HG03565 (cell line): ENCODE measurements at regions not wholly inside any gene's neighbourhood (a gene's known extent, or its start where the extent isn't known, plus 50 kb on each side); places are given as distances from the start of the nearest gene placed in this dataset.

Experiments
- ATAC-seq: cut with Tn5 transposase; IDR thresholded peaks from one replicate; pipeline ENCODE4 v1.9.1; 2021; ENCODE audit warnings: mild to moderate bottlenecking, moderate library complexity; ENCODE audit not compliant: unreplicated experiment

GRCh38 chr22:49590851-49591445, 236.7 kb downstream of the BRD1 start:
- no peak for ATAC-seq

DNA sequence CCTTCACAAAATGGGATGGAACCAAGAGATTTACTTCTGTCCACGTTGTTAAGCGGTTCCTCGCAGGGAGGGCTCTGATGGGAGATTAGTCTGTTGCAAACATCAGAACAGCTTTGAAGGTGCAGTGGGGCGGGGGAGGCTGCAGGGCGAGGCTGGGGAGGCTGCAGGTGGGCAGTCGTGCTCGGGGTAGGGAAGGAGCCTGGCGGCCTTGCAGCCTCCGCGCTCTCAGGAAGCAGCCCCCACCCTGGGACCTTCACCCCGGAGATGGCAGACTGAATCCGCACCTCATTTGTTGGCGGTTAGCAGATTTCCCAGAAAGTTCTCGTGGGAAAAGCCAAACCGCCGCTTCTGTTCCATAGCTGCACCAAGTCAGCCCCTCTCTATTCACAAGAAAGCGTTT, 237.3 kb downstream of the BRD1 start:
- ATAC-seq, result no peak

DNA sequence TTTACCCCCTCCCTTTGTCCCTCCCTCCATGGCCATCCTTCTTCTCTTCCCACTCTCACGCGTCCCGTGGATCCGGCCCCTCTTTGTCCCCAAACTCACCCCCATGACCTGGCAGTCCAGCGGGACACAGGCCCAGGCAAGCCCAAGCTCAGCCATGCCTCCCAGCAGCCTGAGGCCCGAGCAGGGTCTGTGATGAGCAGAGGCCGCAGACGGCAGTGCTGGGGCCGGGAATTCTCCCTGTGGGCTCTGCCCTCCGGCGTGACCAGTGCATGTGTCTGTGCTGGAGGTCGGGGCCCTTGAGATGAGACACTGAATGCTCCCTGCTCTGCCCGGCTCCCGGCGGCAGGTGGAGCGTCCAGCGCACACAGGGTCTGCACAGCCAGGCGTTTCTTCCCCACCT, 237.9 kb downstream of the BRD1 start:
- no peak for ATAC-seq

- ATAC-seq, result no peak
Observed at GRCh38 chr22:49589301-49589700, 238.4 kb downstream of the BRD1 start.

DNA sequence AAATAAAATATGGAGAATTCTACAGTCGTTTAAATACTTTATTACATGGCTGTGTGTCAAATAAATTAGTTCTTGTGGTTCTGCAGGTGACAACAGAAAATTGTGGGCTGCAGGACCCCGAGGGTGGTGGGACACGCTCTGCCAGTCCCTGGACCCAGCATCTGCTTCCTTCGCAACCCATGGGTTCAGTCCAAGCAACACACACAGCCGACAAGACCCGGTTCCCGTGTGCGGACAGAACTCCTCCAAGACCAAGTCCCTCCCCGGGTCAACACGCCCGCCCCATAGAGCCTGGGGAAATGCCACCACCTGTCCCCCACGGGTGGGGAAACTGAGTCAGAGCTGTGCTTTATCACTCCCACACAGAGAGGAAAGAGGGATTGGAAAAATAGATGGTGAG, 238.9 kb downstream of the BRD1 start:
- no peak for ATAC-seq

GRCh38 chr22:49587987-49588386, 239.7 kb downstream of the BRD1 start:
- ATAC-seq, result no peak

GRCh38 chr22:49587421-49587820, 240.3 kb downstream of the BRD1 start:
- no peak for ATAC-seq

- ATAC-seq, result no peak
Observed at GRCh38 chr22:49586873-49587272, 240.8 kb downstream of the BRD1 start.

DNA sequence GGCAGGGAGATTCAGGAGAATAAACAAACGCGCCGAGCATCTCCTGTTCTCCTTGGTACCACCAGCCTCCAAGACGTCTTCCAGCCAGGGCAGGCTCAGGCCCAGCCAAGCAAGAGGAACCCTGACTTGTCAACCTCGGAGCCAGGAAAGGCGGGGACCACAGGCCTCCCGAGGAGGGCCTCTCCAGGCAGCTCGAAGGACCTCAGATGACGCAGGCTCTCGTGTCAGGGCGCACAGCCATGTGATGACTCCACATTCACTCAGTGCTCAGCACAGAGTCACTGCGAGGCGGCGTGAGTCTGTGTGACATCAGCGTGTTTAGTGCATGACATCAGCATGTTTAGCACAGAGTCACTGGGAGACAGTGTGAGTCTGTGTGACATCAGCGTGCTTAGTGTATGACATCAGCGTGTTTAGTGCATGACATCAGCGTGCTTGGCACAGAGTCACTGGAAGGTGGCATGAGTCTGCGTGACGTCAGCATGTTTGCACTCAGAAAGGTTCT, 241.4 kb downstream of the BRD1 start:
- no peak for ATAC-seq

- ATAC-seq, result no peak
Observed at GRCh38 chr22:49585461-49586243, 242.0 kb downstream of the BRD1 start.

- ATAC-seq, result no peak
Observed at GRCh38 chr22:49583886-49584505, 243.7 kb downstream of the BRD1 start.

DNA sequence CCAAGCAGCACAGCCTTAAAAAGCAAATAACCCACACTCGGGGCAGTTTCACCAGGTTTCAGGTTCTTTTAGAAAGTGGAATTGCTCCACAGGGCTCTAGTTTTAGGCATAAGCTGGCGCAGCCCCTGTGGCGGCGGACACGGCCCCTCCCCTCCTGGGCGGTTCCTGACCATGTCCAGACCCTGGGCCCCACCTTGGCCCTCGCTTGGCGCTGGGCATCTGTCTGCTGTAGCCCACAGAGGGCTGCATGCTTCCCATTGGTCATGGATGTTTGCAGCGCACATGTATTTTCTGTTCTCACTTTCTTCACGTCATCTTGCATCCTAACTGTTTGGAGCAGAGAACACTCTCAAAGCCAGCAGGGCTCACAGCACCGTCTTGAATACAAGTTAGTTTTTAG, 244.3 kb downstream of the BRD1 start:
- no peak for ATAC-seq

GRCh38 chr22:49582678-49583077, 245.0 kb downstream of the BRD1 start:
- ATAC-seq, result no peak

DNA sequence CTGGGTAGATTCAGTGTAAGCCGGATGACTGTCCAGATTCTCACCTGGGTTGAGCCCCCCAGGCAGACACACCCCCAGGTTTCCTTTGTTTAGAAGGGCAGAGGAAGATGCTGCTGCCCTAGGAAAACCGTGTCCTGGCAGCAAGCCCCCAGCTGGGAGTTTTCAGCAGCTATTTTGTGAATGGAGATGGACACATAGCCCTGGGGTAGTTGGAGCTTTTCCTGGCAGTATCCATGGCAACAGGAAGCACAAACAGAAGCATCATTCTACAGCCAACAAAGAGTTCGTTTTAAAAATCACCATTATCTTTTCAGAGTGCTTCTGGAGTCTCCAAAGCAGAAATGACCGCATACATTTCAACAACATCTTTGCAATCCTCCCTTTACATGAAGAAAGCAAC, 245.5 kb downstream of the BRD1 start:
- no peak for ATAC-seq

DNA sequence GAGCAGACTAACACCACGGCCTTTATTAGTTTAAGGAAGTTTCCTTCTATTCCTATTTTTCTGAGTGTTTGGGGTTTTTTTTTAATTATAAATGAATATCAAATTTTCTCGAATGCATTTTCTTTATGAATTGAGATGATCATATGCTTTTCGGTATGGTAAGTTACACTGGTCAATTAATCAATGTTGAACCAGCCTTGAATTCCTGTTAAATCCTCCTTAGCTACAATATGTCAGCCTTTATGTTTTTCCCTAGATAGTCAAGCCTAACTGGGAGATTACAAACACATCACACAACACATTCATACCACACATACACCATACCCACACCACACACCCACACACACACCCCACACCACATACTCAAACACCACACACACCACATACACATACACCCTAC, 247.6 kb downstream of the BRD1 start:
- ATAC-seq, result no peak

GRCh38 chr22:49577168-49578060, 250.3 kb downstream of the BRD1 start:
- no peak for ATAC-seq

GRCh38 chr22:49576241-49577141, 251.2 kb downstream of the BRD1 start:
- no peak for ATAC-seq

- no peak for ATAC-seq
Observed at GRCh38 chr22:49575703-49576081, 252.0 kb downstream of the BRD1 start.

- no peak for ATAC-seq
Observed at GRCh38 chr22:49574881-49575702, 252.6 kb downstream of the BRD1 start.
